Esophagus muscularis mucosa (tissue), 4 donors: ENCODE measurements at regions not wholly inside any gene's neighbourhood (a gene's known extent, or its start where the extent isn't known, plus 50 kb on each side); places are given as distances from the start of the nearest gene placed in this dataset.

Source experiments
- EP300 ChIP-seq: sonication (generic); formaldehyde crosslinking; IDR thresholded peaks from one replicate; pipeline ENCODE4 v1.6.1; 2017; ENCODE audit warnings: antibody characterized with exemption
- POLR2A ChIP-seq: fragments of 450-650 bp; IDR thresholded peaks from one replicate; pipeline ENCODE4 v1.6.1; 2017; ENCODE audit warnings: antibody characterized with exemption, moderate library complexity, mild to moderate bottlenecking, low read depth
- POLR2AphosphoS5 ChIP-seq, 2 donors: sonication (generic); formaldehyde crosslinking; IDR thresholded peaks; one replicate each; pipeline ENCODE4 v1.6.1; 2017; ENCODE audit warnings: antibody characterized with exemption in 2 of 2
- TF ChIP-seq, protein P1 (sequence below), 3 experiments: fragments of 200-600 bp in 2 of 3; fragments of 450-650 bp in 1 of 3; sonication (generic) in 2 of 3; IDR thresholded peaks; one replicate each; pipeline ENCODE4 v1.5.1; 2017 to 2019; ENCODE audit warnings: antibody characterized with exemption in 3 of 3, mild to moderate bottlenecking in 2 of 3, moderate library complexity in 1 of 3

- TF ChIP-seq POLR2A (no peak), EP300 (no peak), POLR2AphosphoS5 (IDR thresholded peaks at IDR 0.05) (no peak)
- TF ChIP-seq, protein P1, sequence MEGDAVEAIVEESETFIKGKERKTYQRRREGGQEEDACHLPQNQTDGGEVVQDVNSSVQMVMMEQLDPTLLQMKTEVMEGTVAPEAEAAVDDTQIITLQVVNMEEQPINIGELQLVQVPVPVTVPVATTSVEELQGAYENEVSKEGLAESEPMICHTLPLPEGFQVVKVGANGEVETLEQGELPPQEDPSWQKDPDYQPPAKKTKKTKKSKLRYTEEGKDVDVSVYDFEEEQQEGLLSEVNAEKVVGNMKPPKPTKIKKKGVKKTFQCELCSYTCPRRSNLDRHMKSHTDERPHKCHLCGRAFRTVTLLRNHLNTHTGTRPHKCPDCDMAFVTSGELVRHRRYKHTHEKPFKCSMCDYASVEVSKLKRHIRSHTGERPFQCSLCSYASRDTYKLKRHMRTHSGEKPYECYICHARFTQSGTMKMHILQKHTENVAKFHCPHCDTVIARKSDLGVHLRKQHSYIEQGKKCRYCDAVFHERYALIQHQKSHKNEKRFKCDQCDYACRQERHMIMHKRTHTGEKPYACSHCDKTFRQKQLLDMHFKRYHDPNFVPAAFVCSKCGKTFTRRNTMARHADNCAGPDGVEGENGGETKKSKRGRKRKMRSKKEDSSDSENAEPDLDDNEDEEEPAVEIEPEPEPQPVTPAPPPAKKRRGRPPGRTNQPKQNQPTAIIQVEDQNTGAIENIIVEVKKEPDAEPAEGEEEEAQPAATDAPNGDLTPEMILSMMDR (IDR thresholded peaks at IDR 0.05), result no peak
Measured at GRCh38 chr1:221331273-221332183, 410.4 kb downstream of the DUSP10 start.
